Spleen (tissue), 7 donors: ENCODE measurements at regions not wholly inside any gene's neighbourhood (a gene's known extent, or its start where the extent isn't known, plus 50 kb on each side); places are given as distances from the start of the nearest gene placed in this dataset.

Experiments
- POLR2A ChIP-seq, 3 donors: fragments of 450-650 bp; IDR thresholded peaks; one replicate each; pipeline ENCODE4 v1.5.1; 2017; ENCODE audit warnings: antibody characterized with exemption in 3 of 3, mild to moderate bottlenecking in 1 of 3
- POLR2AphosphoS5 ChIP-seq, 3 donors: sonication (generic); formaldehyde crosslinking; IDR thresholded peaks; one replicate each; pipeline ENCODE4 v1.5.1; 2017; ENCODE audit warnings: antibody characterized with exemption in 3 of 3
- TF ChIP-seq, protein P1 (sequence below), 11 experiments: fragments of 200-600 bp in 7 of 11; fragments of 450-650 bp in 4 of 11; sonication (generic) in 4 of 11; IDR thresholded peaks in 8 of 11; conservative IDR thresholded peaks in 3 of 11; 1 replicate in 7 of 11; 2 replicates in 4 of 11; pipeline versions ENCODE4 v1.4.0 to v1.8.0; 2016 to 2021; ENCODE audit warnings: antibody characterized with exemption in 11 of 11, inconsistent platforms in 4 of 11, mild to moderate bottlenecking in 1 of 11
- donor health status: DM: no; HTN: no; CAD: no; lungs with moderate emphysema.
- donor health status: DM: no; HTN: no; CAD: no.
- donor health status: DM: no; HTN: no; CAD: no.

DNA sequence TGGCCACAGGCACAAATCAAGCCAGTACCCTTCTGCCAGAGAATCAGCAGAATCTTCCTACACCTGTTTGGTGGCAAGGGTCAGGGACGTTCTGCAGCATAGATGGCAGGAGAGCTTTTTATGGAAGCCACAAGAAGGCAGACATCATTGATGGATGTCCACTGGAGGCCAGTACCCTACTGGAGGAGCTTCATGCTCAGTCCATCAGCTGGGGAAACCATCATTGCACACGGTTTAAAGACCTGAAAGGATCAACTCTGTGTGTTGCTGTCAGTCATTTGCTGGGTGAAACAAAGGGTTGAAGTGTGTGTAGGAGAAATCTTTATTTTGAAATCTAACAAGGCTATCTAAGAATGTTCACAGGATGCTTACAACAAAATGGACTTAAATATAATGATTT, 158.9 kb upstream of the SASH1 start:
- TF ChIP-seq POLR2A (IDR thresholded peaks at IDR 0.05) (no peak), POLR2AphosphoS5 (IDR thresholded peaks at IDR 0.05) (no peak)
- TF ChIP-seq, protein P1, sequence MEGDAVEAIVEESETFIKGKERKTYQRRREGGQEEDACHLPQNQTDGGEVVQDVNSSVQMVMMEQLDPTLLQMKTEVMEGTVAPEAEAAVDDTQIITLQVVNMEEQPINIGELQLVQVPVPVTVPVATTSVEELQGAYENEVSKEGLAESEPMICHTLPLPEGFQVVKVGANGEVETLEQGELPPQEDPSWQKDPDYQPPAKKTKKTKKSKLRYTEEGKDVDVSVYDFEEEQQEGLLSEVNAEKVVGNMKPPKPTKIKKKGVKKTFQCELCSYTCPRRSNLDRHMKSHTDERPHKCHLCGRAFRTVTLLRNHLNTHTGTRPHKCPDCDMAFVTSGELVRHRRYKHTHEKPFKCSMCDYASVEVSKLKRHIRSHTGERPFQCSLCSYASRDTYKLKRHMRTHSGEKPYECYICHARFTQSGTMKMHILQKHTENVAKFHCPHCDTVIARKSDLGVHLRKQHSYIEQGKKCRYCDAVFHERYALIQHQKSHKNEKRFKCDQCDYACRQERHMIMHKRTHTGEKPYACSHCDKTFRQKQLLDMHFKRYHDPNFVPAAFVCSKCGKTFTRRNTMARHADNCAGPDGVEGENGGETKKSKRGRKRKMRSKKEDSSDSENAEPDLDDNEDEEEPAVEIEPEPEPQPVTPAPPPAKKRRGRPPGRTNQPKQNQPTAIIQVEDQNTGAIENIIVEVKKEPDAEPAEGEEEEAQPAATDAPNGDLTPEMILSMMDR (IDR thresholded peaks at IDR 0.05 in 8 of 11, conservative IDR thresholded peaks at IDR 0.05 in 3 of 11) = no peak
